ENCODE measurements at regions not wholly inside any gene's neighbourhood (a gene's known extent, or its start where the extent isn't known, plus 50 kb on each side); places are given as distances from the start of the nearest gene placed in this dataset.

DNA sequence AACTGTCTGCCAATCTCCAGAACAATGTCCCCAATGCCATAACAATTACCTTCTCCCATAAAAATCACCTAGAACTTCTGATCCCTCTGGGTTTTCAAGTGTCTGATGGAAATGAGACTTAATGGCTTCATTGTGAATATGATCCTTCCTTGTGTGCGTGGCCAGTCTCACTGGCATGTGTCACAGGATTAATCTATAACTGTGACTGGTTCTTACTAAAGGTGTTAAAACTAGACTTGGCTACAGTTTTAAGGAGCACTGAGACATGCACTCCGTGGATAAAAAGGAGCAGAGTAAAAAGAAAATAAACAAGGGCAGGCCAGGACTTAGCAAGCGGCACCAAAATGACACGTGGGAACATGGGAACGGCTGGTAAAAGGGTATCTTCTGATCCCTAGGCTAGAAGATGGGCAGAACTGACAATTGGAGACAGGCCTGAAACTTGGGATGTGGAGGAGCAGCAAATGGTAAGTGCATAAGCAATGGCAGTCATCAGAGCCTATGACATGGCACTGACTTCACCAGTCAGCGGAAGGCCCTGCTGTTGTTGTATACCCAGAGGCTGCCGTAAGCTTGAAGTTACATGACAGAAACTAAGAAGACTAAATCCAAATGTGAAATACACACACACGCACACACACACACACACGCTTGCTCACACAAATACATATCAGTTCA is 256.6 kb upstream of the NOCT start:
- ChIA-PET POLR2A (no interaction called here), CTCF (no interaction called here)
- no peak overlapping the region for H3K4me3 Mint-ChIP-seq
- H3K27ac Mint-ChIP-seq = no peak overlapping the region
- Histone ChIP-seq H3K9me3 (ENCODE audit: control insufficient read depth in 1 of 2, insufficient read depth in 1 of 2, low read length in 2 of 2) (no peaks in the 10 kb centered on the region), H3K4me3 (ENCODE audit: low read length) (no peak overlapping the region), H3K27ac (ENCODE audit: low read depth in 1 of 2, low read length in 2 of 2) (no peak overlapping the region), H3K4me1 (ENCODE audit: insufficient read depth, low read length) (no peaks in the 10 kb centered on the region), H3K36me3 (ENCODE audit: insufficient read depth, low read length) (no peaks in the 10 kb centered on the region), H3K27me3 (ENCODE audit: control insufficient read depth in 1 of 2, insufficient read depth in 2 of 2, low read length in 2 of 2) (peaks cover 0 to 2% of the 10 kb centered on the region in 2 experiments)
- no peak for ATAC-seq (ENCODE audit: poor library complexity)
- intact Hi-C loops (cut with DNase I, micrococcal nuclease) = no loop called here
- DNase-seq = no peak
- H3K36me3 Mint-ChIP-seq (ENCODE audit: low read depth) = no peaks in the 10 kb centered on the region
- peaks cover 3% of the 10 kb centered on the region for H3K9me3 Mint-ChIP-seq
- TF ChIP-seq, protein P1, sequence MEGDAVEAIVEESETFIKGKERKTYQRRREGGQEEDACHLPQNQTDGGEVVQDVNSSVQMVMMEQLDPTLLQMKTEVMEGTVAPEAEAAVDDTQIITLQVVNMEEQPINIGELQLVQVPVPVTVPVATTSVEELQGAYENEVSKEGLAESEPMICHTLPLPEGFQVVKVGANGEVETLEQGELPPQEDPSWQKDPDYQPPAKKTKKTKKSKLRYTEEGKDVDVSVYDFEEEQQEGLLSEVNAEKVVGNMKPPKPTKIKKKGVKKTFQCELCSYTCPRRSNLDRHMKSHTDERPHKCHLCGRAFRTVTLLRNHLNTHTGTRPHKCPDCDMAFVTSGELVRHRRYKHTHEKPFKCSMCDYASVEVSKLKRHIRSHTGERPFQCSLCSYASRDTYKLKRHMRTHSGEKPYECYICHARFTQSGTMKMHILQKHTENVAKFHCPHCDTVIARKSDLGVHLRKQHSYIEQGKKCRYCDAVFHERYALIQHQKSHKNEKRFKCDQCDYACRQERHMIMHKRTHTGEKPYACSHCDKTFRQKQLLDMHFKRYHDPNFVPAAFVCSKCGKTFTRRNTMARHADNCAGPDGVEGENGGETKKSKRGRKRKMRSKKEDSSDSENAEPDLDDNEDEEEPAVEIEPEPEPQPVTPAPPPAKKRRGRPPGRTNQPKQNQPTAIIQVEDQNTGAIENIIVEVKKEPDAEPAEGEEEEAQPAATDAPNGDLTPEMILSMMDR (IDR thresholded peaks at IDR 0.05) = no peak
- peaks cover 10% of the 10 kb centered on the region for H3K27me3 Mint-ChIP-seq
- no peaks in the 10 kb centered on the region for H3K4me1 Mint-ChIP-seq (ENCODE audit: low read depth)

DNA sequence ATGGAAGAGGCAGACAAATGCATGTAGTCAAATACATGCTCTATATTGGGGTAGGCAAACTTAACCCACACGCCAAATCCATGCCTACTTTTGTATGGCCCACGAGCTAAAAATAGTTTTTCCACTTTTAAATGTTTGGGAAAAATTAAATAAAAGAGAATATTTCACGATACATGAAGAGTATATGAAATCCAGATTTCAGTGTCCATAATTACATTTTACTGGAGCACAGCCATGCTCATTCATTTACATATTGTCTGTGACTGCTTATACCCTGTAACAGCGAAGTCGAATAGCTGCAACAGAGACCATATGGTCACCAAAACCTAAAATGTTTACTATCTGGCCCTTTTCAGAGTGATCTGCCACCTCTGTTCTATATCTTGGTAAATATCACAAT is 257.4 kb upstream of the NOCT start:
- ChIA-PET CTCF (no interaction called here), POLR2A (no interaction called here)
- Mint-ChIP-seq H3K36me3 (ENCODE audit: low read depth) (no peaks in the 10 kb centered on the region), H3K27me3 (peaks cover 10% of the 10 kb centered on the region), H3K9me3 (peaks cover 6% of the 10 kb centered on the region), H3K27ac (no peak overlapping the region), H3K4me1 (ENCODE audit: low read depth) (no peaks in the 10 kb centered on the region), H3K4me3 (no peak overlapping the region)
- no peak overlapping the region for H3K27ac ChIP-seq (ENCODE audit: low read depth in 1 of 2, low read length in 2 of 2)
- DNase-seq (no peak), ATAC-seq (ENCODE audit: poor library complexity) (no peak)
- TF ChIP-seq, protein P1 (IDR thresholded peaks at IDR 0.05) = no peak
- no peak overlapping the region for H3K4me3 ChIP-seq (ENCODE audit: low read length)
- H3K9me3 ChIP-seq (ENCODE audit: control insufficient read depth in 1 of 2, insufficient read depth in 1 of 2, low read length in 2 of 2) = no peaks in the 10 kb centered on the region
- peaks cover 0 to 2% of the 10 kb centered on the region in 2 experiments for H3K27me3 ChIP-seq (ENCODE audit: control insufficient read depth in 1 of 2, insufficient read depth in 2 of 2, low read length in 2 of 2)
- H3K4me1 ChIP-seq (ENCODE audit: insufficient read depth, low read length) = no peaks in the 10 kb centered on the region
- intact Hi-C loops (cut with DNase I, micrococcal nuclease) = no loop called here
- H3K36me3 ChIP-seq (ENCODE audit: insufficient read depth, low read length) = no peaks in the 10 kb centered on the region

DNA sequence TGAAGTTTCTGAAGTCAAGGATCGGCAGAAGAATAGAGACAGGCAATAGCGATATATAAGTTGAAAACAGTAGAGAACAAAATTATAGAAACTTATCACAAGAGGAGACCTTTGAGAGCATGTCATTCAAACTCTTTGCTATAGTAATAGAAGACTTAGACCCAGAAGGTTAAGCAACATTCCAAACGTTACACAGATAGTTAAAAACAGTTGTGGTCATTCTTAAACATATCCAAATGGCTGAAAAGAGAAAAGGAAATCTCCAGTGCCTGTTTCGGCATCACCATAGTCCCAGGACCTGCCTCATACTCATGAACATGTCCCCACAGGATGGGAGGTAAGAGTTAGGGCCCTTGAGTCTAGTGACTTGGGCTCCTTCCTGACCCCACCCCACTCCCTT is 258.1 kb upstream of the NOCT start:
- Histone ChIP-seq H3K27me3 (ENCODE audit: control insufficient read depth in 1 of 2, insufficient read depth in 2 of 2, low read length in 2 of 2) (peaks cover 0 to 2% of the 10 kb centered on the region in 2 experiments), H3K36me3 (ENCODE audit: insufficient read depth, low read length) (no peaks in the 10 kb centered on the region), H3K27ac (ENCODE audit: low read depth in 1 of 2, low read length in 2 of 2) (no peak overlapping the region), H3K4me1 (ENCODE audit: insufficient read depth, low read length) (no peaks in the 10 kb centered on the region), H3K9me3 (ENCODE audit: control insufficient read depth in 1 of 2, insufficient read depth in 1 of 2, low read length in 2 of 2) (no peaks in the 10 kb centered on the region), H3K4me3 (ENCODE audit: low read length) (no peak overlapping the region)
- no peaks in the 10 kb centered on the region for H3K4me1 Mint-ChIP-seq (ENCODE audit: low read depth)
- no peak overlapping the region for H3K4me3 Mint-ChIP-seq
- no peak for DNase-seq
- intact Hi-C loops (cut with DNase I, micrococcal nuclease) = no loop called here
- no peak overlapping the region for H3K27ac Mint-ChIP-seq
- H3K27me3 Mint-ChIP-seq = peaks cover 10% of the 10 kb centered on the region
- H3K9me3 Mint-ChIP-seq = peaks cover 8% of the 10 kb centered on the region
- no peaks in the 10 kb centered on the region for H3K36me3 Mint-ChIP-seq (ENCODE audit: low read depth)
- POLR2A ChIA-PET = no interaction called here
- CTCF ChIA-PET = no interaction called here
- no peak for ATAC-seq (ENCODE audit: poor library complexity)
- TF ChIP-seq, protein P1 (IDR thresholded peaks at IDR 0.05) = no peak

Data from CD4-positive, alpha-beta T cell (primary cell).